IMR-90 (cell line): ENCODE measurements at regions not wholly inside any gene's neighbourhood (a gene's known extent, or its start where the extent isn't known, plus 50 kb on each side); places are given as distances from the start of the nearest gene placed in this dataset.

Experiments
- ATAC-seq: fragments of 200-7000 bp; cut with Tn5 transposase; 2 replicates; pipeline ENCODE4 v1.9.1; 2020; ENCODE audit warnings: low read depth, mild to moderate bottlenecking, moderate library complexity
- BruUV-seq: library from RNA; stranded (reverse); fragments of 400-500 nt; replicated peaks from 2 replicates; lab custom pipeline; 2021; lab: Mats Ljungman, UMichigan
- CTCF ChIA-PET: fragments of 300-600 bp; formaldehyde crosslinking; extraction: SDS; loops from one replicate; lab custom pipeline; 2021; ENCODE audit warnings: antibody characterized with exemption; lab: Yijun Ruan, JAX
- POLR2A ChIA-PET: fragments of 300-600 bp; sonication (Branson Sonifier 250); formaldehyde crosslinking; loops from one replicate; lab custom pipeline; 2022; ENCODE audit warnings: antibody characterized with exemption; ENCODE audit not compliant: unreplicated experiment; lab: Charles Lee
- DNase-seq: peaks from one replicate; pipeline ENCODE4 v3.0.0; 2013
- H2AFZ ChIP-seq: replicated peaks from 2 replicates; pipeline ENCODE3; 2013; ENCODE audit warnings: low read length, mild to moderate bottlenecking; ENCODE audit not compliant: poor library complexity
- H2AK5ac ChIP-seq: 2 replicates; pipeline ENCODE4 v1.6.1; 2013; ENCODE audit warnings: low read depth, low read length, inconsistent platforms
- H2AK9ac ChIP-seq: replicated peaks from 2 replicates; pipeline ENCODE3; 2013; ENCODE audit warnings: mild to moderate bottlenecking, low read depth, low read length, moderate library complexity; ENCODE audit not compliant: poor library complexity
- H2BK120ac ChIP-seq: 2 replicates; pipeline ENCODE4 v1.6.1; 2013; ENCODE audit warnings: low read depth, low read length, inconsistent platforms
- H2BK15ac ChIP-seq: 3 replicates; pipeline ENCODE4 v1.6.1; 2013; ENCODE audit warnings: low read depth, low read length, inconsistent platforms
- H2BK20ac ChIP-seq: 2 replicates; pipeline ENCODE4 v1.6.1; 2013; ENCODE audit warnings: low read depth, mild to moderate bottlenecking, inconsistent platforms, low read length, moderate library complexity
- H2BK5ac ChIP-seq: 2 replicates; pipeline ENCODE4 v1.6.1; 2013; ENCODE audit warnings: mild to moderate bottlenecking, low read depth, low read length, inconsistent platforms; ENCODE audit not compliant: poor library complexity, severe bottlenecking
- H3K14ac ChIP-seq: replicated peaks from 2 replicates; pipeline ENCODE4 v1.6.1; 2013; ENCODE audit warnings: low read depth, low read length, inconsistent platforms
- H3K18ac ChIP-seq: 2 replicates; pipeline ENCODE4 v1.6.1; 2013; ENCODE audit warnings: low read depth, low read length, control low read depth
- H3K23ac ChIP-seq: 2 replicates; pipeline ENCODE4 v1.6.1; 2013; ENCODE audit warnings: low read depth, low read length, inconsistent platforms
- H3K27ac ChIP-seq: 2 replicates; pipeline ENCODE4 v1.5.1; 2013; ENCODE audit warnings: mild to moderate bottlenecking, control low read depth, low read length; ENCODE audit not compliant: insufficient read depth
- H3K27me3 ChIP-seq: 2 replicates; pipeline ENCODE4 v1.6.1; 2013; ENCODE audit warnings: low read length; ENCODE audit not compliant: control insufficient read depth, insufficient read depth
- H3K36me3 ChIP-seq: 2 replicates; pipeline ENCODE4 v1.6.1; 2013; ENCODE audit warnings: low read length, mixed read lengths; ENCODE audit not compliant: control insufficient read depth, insufficient read depth
- H3K4ac ChIP-seq: 2 replicates; pipeline ENCODE4 v1.6.1; 2013; ENCODE audit warnings: low read depth, low read length, inconsistent platforms
- H3K4me1 ChIP-seq: 2 replicates; pipeline ENCODE4 v1.6.1; 2013; ENCODE audit warnings: low read length, mixed read lengths; ENCODE audit not compliant: control insufficient read depth, insufficient read depth
- H3K4me2 ChIP-seq: 2 replicates; pipeline ENCODE4 v1.6.1; 2013; ENCODE audit warnings: low read depth, mild to moderate bottlenecking, control low read depth, low read length, moderate library complexity
- H3K4me3 ChIP-seq: 2 replicates; pipeline ENCODE4 v1.5.1; 2013; ENCODE audit warnings: low read depth, mild to moderate bottlenecking, control low read depth, low read length, moderate library complexity; ENCODE audit not compliant: insufficient read depth
- H3K56ac ChIP-seq: 2 replicates; pipeline ENCODE4 v1.6.1; 2013; ENCODE audit warnings: low read length, inconsistent platforms; ENCODE audit not compliant: insufficient read depth; ENCODE audit errors: extremely low read depth
- H3K79me1 ChIP-seq, 2 experiments: 2 replicates each; pipeline ENCODE4 v1.6.1; 2013; ENCODE audit warnings: low read length in 2 of 2, inconsistent platforms in 1 of 2, low read depth in 1 of 2
- H3K9ac ChIP-seq: 2 replicates; pipeline ENCODE4 v1.6.1; 2013; ENCODE audit warnings: low read depth, low read length, control low read depth
- H3K9me1 ChIP-seq: 2 replicates; pipeline ENCODE4 v1.6.1; 2013; ENCODE audit warnings: low read length, inconsistent platforms; ENCODE audit not compliant: insufficient read depth
- H3K9me3 ChIP-seq: 2 replicates; pipeline ENCODE4 v1.6.1; 2013; ENCODE audit warnings: low read length; ENCODE audit not compliant: control insufficient read depth, insufficient read depth
- H4K20me1 ChIP-seq: 2 replicates; pipeline ENCODE4 v1.6.1; 2013; ENCODE audit warnings: low read length, inconsistent platforms; ENCODE audit not compliant: insufficient read depth
- H4K5ac ChIP-seq: 2 replicates; pipeline ENCODE4 v1.6.1; 2013; ENCODE audit warnings: mild to moderate bottlenecking, low read depth, low read length, control low read depth
- H4K8ac ChIP-seq, 2 experiments: 2 replicates each; pipeline ENCODE4 v1.6.1; 2013; ENCODE audit warnings: low read depth in 2 of 2, low read length in 2 of 2, control low read depth in 1 of 2, inconsistent platforms in 1 of 2
- H4K91ac ChIP-seq: 2 replicates; pipeline ENCODE4 v1.6.1; 2013; ENCODE audit warnings: low read depth, low read length, inconsistent platforms; ENCODE audit not compliant: insufficient read depth
- BHLHE40 ChIP-seq: fragments of 150-350 bp; IDR thresholded peaks from 2 replicates; pipeline ENCODE4 v1.6.1; 2016; ENCODE audit warnings: mild to moderate bottlenecking, low read depth, low read length
- CEBPB ChIP-seq: IDR thresholded peaks from 2 replicates; pipeline ENCODE4 v1.6.1; 2012; ENCODE audit warnings: low read depth, low read length, improper control_type of control experiment
- CHD1 ChIP-seq: IDR thresholded peaks from 2 replicates; pipeline ENCODE4 v1.6.1; 2012; ENCODE audit warnings: low read depth, low read length, improper control_type of control experiment
- FOS ChIP-seq: fragments of 150-350 bp; IDR thresholded peaks from 2 replicates; pipeline ENCODE4 v1.6.1; 2016; ENCODE audit warnings: low read depth, low read length
- MAFK ChIP-seq: IDR thresholded peaks from 2 replicates; pipeline ENCODE4 v1.6.1; 2012; ENCODE audit warnings: low read depth, low read length, improper control_type of control experiment
- MAZ ChIP-seq: IDR thresholded peaks from 2 replicates; pipeline ENCODE4 v1.6.1; 2012; ENCODE audit warnings: low read depth, mild to moderate bottlenecking, low read length, improper control_type of control experiment, moderate library complexity, borderline replicate concordance
- MXI1 ChIP-seq: IDR thresholded peaks from 2 replicates; pipeline ENCODE4 v1.6.1; 2012; ENCODE audit warnings: low read depth, mild to moderate bottlenecking, low read length, moderate library complexity, borderline replicate concordance
- NFE2L2 ChIP-seq: fragments of 150-350 bp; IDR thresholded peaks from 2 replicates; pipeline ENCODE4 v1.6.1; 2016; ENCODE audit warnings: low read depth, mild to moderate bottlenecking, low read length
- POLR2A ChIP-seq: IDR thresholded peaks from 2 replicates; pipeline ENCODE4 v1.6.1; 2012; ENCODE audit warnings: mild to moderate bottlenecking, low read depth, low read length
- RCOR1 ChIP-seq: IDR thresholded peaks from 2 replicates; pipeline ENCODE4 v1.6.1; 2012; ENCODE audit warnings: mild to moderate bottlenecking, low read length, improper control_type of control experiment; ENCODE audit not compliant: insufficient replicate concordance
- SMC3 ChIP-seq: fragments of 150-350 bp; IDR thresholded peaks from 2 replicates; pipeline ENCODE4 v1.6.1; 2016; ENCODE audit warnings: low read depth, mild to moderate bottlenecking, antibody characterized with exemption, low read length, moderate library complexity
- USF2 ChIP-seq: fragments of 150-350 bp; IDR thresholded peaks from 2 replicates; pipeline ENCODE4 v1.6.1; 2017; ENCODE audit warnings: mild to moderate bottlenecking, antibody characterized with exemption, low read length, low read depth
- WGBS, 2 experiments: methylation state at CpG; one replicate each; pipeline versions ENCODE4 v1.1.5 to v1.1.7; 2013; ENCODE audit warnings: missing lambda C conversion rate in 2 of 2; ENCODE audit not compliant: insufficient read length in 1 of 2; ENCODE audit errors: extremely low coverage in 2 of 2; 5-methylcytosine and 5-hydroxymethylcytosine counted together
- dilution Hi-C: fragments of 300-500 bp; cut with HindIII; formaldehyde crosslinking; loops from one replicate; pipeline ENCODE4 v1.14.3; 2018; ENCODE audit warnings: low sequenced_read_pairs; ENCODE audit not compliant: unreplicated experiment
- in situ Hi-C: fragments of 300-500 bp; cut with MboI; formaldehyde crosslinking; loops from 3 replicates; pipeline ENCODE4 v1.14.3; 2019; ENCODE audit warnings: low sequenced_read_pairs, inconsistent platforms, mixed read lengths
- intact Hi-C: fragments of 100-400 bp; cut with micrococcal nuclease; formaldehyde crosslinking; loops from 2 replicates; pipeline ENCODE4 v1.10.0; 2022
- TF ChIP-seq, protein P1 (sequence below): conservative IDR thresholded peaks from 2 replicates; pipeline ENCODE4 v1.5.1; 2012; ENCODE audit warnings: mild to moderate bottlenecking, low read depth, low read length, improper control_type of control experiment
- TF ChIP-seq, protein P2 (sequence below): fragments of 150-350 bp; IDR thresholded peaks from 2 replicates; pipeline ENCODE4 v1.6.1; 2016; ENCODE audit warnings: low read depth, mild to moderate bottlenecking, low read length, moderate library complexity, borderline replicate concordance

- DNase-seq (no peak), ATAC-seq (no peak)
- in situ Hi-C loops (loop anchor here (5.0 to 25.0 kb wide), 4 partner anchors 855 to 1502 kb away; no protein-coding TSS in a partner anchor), dilution Hi-C loops (no loop called here), intact Hi-C loops (loop anchor here (5.0 to 10.0 kb wide), 3 partner anchors 492 to 1512 kb away; no protein-coding TSS in a partner anchor)
- Histone ChIP-seq H4K5ac (no peak overlapping the region), H4K20me1 (no peaks in the 10 kb centered on the region), H2AK5ac (peak overlapping the region; percentile 54; the same call in 1 of the 2 replicates), H3K4me1 (peaks cover 3% of the 10 kb centered on the region; the same call in 1 of the 2 replicates), H2AK9ac (no peak overlapping the region), H4K91ac (peak overlapping the region; percentile 70), H4K8ac (peak overlapping the region in 1 of 2 experiments; percentile 9; a peak in 1 of 4 replicates), H3K27ac (no peak overlapping the region), H3K9ac (no peak overlapping the region), H2BK5ac (no peak overlapping the region), H3K23ac (no peak overlapping the region), H3K4me3 (no peak overlapping the region), H3K27me3 (no peaks in the 10 kb centered on the region), H3K9me3 (no peaks in the 10 kb centered on the region), H3K14ac (no peak overlapping the region), H3K56ac (no peak overlapping the region), H3K18ac (peak overlapping the region; percentile 17), H3K4me2 (no peak overlapping the region), H2BK120ac (peak overlapping the region; percentile 63), H3K9me1 (no peaks in the 10 kb centered on the region), H2BK20ac (peak overlapping the region; percentile 68), H2AFZ (no peak overlapping the region), H2BK15ac (peak overlapping the region; percentile 44; the same call in 1 of the 3 replicates), H3K36me3 (no peaks in the 10 kb centered on the region), H3K79me1 (no peaks in the 10 kb centered on the region), H3K4ac (peak overlapping the region; percentile 67; the same call in 1 of the 2 replicates)
- ChIA-PET POLR2A (no interaction called here), CTCF (no interaction called here)
- no TSS peak for BruUV-seq
- TF ChIP-seq CHD1, result no peak
- no peak for TF ChIP-seq USF2
- no peak for TF ChIP-seq CEBPB
- TF ChIP-seq FOS, result no peak
- no peak for TF ChIP-seq MAZ
- TF ChIP-seq RCOR1, result no peak
- TF ChIP-seq POLR2A, result no peak
- no peak for TF ChIP-seq BHLHE40
- no peak for TF ChIP-seq MXI1
- TF ChIP-seq, protein P1, sequence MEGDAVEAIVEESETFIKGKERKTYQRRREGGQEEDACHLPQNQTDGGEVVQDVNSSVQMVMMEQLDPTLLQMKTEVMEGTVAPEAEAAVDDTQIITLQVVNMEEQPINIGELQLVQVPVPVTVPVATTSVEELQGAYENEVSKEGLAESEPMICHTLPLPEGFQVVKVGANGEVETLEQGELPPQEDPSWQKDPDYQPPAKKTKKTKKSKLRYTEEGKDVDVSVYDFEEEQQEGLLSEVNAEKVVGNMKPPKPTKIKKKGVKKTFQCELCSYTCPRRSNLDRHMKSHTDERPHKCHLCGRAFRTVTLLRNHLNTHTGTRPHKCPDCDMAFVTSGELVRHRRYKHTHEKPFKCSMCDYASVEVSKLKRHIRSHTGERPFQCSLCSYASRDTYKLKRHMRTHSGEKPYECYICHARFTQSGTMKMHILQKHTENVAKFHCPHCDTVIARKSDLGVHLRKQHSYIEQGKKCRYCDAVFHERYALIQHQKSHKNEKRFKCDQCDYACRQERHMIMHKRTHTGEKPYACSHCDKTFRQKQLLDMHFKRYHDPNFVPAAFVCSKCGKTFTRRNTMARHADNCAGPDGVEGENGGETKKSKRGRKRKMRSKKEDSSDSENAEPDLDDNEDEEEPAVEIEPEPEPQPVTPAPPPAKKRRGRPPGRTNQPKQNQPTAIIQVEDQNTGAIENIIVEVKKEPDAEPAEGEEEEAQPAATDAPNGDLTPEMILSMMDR, result no peak
- no peak for TF ChIP-seq NFE2L2
- no peak for TF ChIP-seq SMC3
- TF ChIP-seq, protein P2, sequence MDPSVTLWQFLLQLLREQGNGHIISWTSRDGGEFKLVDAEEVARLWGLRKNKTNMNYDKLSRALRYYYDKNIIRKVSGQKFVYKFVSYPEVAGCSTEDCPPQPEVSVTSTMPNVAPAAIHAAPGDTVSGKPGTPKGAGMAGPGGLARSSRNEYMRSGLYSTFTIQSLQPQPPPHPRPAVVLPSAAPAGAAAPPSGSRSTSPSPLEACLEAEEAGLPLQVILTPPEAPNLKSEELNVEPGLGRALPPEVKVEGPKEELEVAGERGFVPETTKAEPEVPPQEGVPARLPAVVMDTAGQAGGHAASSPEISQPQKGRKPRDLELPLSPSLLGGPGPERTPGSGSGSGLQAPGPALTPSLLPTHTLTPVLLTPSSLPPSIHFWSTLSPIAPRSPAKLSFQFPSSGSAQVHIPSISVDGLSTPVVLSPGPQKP, result no peak
- no peak for TF ChIP-seq MAFK
- 100% methylated on average over 2 of the region's 5 CpGs; no CpG with 5 or more reads in 1 of the 2 experiments for WGBS, 2 experiments
These were observed 107.3 kb upstream of the LUZP2 start for GRCh38 chr11:24389575-24389974.
